ENCODE measurements at regions not wholly inside any gene's neighbourhood (a gene's known extent, or its start where the extent isn't known, plus 50 kb on each side); places are given as distances from the start of the nearest gene placed in this dataset.

GRCh38 chr4:159016593-159017024 is 86.3 kb upstream of the RAPGEF2 start:
- Histone ChIP-seq H3K9me3 (ENCODE audit: control insufficient read depth, insufficient read depth, low read length) (no peaks in the 10 kb centered on the region), H3K4me1 (ENCODE audit: control insufficient read depth, insufficient read depth, low read length) (no peaks in the 10 kb centered on the region), H3K27ac (ENCODE audit: low read length) (no peak overlapping the region), H3K4me3 (ENCODE audit: low read length) (no peak overlapping the region), H3K36me3 (ENCODE audit: control insufficient read depth, insufficient read depth, low read length) (no peaks in the 10 kb centered on the region), H3K27me3 (ENCODE audit: control insufficient read depth, insufficient read depth, low read length) (no peaks in the 10 kb centered on the region)
- TF ChIP-seq, protein P1, sequence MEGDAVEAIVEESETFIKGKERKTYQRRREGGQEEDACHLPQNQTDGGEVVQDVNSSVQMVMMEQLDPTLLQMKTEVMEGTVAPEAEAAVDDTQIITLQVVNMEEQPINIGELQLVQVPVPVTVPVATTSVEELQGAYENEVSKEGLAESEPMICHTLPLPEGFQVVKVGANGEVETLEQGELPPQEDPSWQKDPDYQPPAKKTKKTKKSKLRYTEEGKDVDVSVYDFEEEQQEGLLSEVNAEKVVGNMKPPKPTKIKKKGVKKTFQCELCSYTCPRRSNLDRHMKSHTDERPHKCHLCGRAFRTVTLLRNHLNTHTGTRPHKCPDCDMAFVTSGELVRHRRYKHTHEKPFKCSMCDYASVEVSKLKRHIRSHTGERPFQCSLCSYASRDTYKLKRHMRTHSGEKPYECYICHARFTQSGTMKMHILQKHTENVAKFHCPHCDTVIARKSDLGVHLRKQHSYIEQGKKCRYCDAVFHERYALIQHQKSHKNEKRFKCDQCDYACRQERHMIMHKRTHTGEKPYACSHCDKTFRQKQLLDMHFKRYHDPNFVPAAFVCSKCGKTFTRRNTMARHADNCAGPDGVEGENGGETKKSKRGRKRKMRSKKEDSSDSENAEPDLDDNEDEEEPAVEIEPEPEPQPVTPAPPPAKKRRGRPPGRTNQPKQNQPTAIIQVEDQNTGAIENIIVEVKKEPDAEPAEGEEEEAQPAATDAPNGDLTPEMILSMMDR (IDR thresholded peaks at IDR 0.05) = no peak
- no peaks in the 10 kb centered on the region for H3K36me3 Mint-ChIP-seq
- DNase-seq (no peak), ATAC-seq (no peak)
- no peaks in the 10 kb centered on the region for H3K4me1 Mint-ChIP-seq
- no peaks in the 10 kb centered on the region for H3K9me3 Mint-ChIP-seq
- H3K27me3 Mint-ChIP-seq (ENCODE audit: low read depth in 2 of 2) = peaks cover 0 to 3% of the 10 kb centered on the region in 2 donors
- no peak overlapping the region for H3K27ac Mint-ChIP-seq
- 72% methylated on average over 7 of the region's 8 CpGs for WGBS (ENCODE audit: insufficient coverage)
- no peak overlapping the region for H3K4me3 Mint-ChIP-seq
- intact Hi-C loops (cut with micrococcal nuclease) = no loop called here

DNA sequence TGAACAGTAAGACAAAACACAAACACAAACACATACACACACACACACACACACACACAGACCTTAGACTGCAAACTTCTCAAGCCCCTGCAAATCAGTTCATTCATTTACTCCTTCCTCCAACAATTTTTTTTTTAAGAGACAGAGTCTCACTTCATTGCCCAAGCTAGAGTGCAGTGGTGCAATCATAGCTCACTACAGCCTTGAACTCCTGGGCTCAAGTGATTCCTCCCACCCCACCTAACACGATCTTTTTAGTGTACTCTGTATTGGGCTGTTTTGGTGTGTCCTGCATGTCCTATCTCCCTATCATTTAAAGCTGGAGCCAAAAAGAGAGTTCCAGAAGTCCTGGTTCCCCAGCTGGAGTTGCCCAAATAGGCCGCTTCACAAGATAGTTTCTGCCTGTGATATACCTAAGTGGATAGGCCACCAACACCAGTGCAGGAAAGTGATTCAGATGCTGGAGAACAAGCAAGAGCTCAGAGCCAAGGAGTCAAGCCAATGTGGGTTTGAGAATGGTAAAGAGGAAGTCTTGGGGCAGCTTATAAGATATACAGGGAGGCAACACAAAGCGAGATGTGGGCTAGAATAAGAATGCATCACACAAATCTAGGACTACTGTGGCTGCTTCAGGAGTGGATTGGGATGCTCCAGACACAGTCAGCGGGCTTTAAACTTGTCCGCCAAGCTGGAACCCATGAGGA is 85.4 kb upstream of the RAPGEF2 start:
- intact Hi-C loops (cut with micrococcal nuclease) = no loop called here
- H3K27me3 ChIP-seq (ENCODE audit: control insufficient read depth, insufficient read depth, low read length) = no peaks in the 10 kb centered on the region
- ATAC-seq (no peak), DNase-seq (no peak)
- H3K27me3 Mint-ChIP-seq (ENCODE audit: low read depth in 2 of 2) = peaks cover 0 to 3% of the 10 kb centered on the region in 2 donors
- H3K4me1 ChIP-seq (ENCODE audit: control insufficient read depth, insufficient read depth, low read length) = no peaks in the 10 kb centered on the region
- H3K4me1 Mint-ChIP-seq = no peaks in the 10 kb centered on the region
- no peak overlapping the region for H3K4me3 Mint-ChIP-seq
- H3K4me3 ChIP-seq (ENCODE audit: low read length) = no peak overlapping the region
- no peaks in the 10 kb centered on the region for H3K9me3 ChIP-seq (ENCODE audit: control insufficient read depth, insufficient read depth, low read length)
- TF ChIP-seq, protein P1 (IDR thresholded peaks at IDR 0.05) = no peak
- H3K36me3 ChIP-seq (ENCODE audit: control insufficient read depth, insufficient read depth, low read length) = no peaks in the 10 kb centered on the region
- H3K27ac ChIP-seq (ENCODE audit: low read length) = no peak overlapping the region
- WGBS (ENCODE audit: insufficient coverage) = 84% methylated on average over 4 of the region's 5 CpGs
- no peak overlapping the region for H3K27ac Mint-ChIP-seq
- no peaks in the 10 kb centered on the region for H3K9me3 Mint-ChIP-seq
- H3K36me3 Mint-ChIP-seq = no peaks in the 10 kb centered on the region

DNA sequence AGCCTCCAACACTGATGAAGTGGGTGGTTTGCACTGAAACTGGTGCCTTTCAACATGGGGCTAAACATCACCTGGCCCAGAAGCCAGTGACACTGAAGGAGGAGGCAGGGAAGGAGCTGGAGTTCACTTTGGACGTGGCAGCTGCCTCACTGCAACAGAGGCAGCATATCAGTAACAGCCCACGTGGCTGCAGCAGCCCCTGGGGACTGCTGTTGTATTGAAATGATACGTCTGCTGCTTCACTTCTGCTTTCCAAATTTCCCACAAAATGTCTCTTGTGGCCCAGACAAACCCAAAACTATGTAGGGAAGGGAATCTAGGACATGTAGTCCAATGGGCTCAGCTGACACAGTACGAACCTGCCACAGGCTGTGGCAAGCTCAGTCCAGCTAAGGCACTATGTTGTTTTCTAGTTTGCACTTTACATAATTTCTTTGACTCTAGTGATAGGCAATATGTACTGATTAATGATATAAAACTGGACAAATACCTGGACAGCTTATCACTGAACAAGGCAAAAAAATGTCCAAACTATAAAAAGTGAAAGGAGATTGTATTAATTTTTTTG is 84.7 kb upstream of the RAPGEF2 start:
- no peak for ATAC-seq
- H3K4me1 ChIP-seq (ENCODE audit: control insufficient read depth, insufficient read depth, low read length) = no peaks in the 10 kb centered on the region
- Mint-ChIP-seq H3K4me1 (no peaks in the 10 kb centered on the region), H3K4me3 (no peak overlapping the region), H3K9me3 (no peaks in the 10 kb centered on the region), H3K27me3 (ENCODE audit: low read depth in 2 of 2) (peaks cover 0 to 3% of the 10 kb centered on the region in 2 donors), H3K27ac (no peak overlapping the region), H3K36me3 (no peaks in the 10 kb centered on the region)
- TF ChIP-seq, protein P1 (IDR thresholded peaks at IDR 0.05) = no peak
- 35% methylated on average over 4 of the region's 4 CpGs for WGBS (ENCODE audit: insufficient coverage)
- H3K27me3 ChIP-seq (ENCODE audit: control insufficient read depth, insufficient read depth, low read length) = no peaks in the 10 kb centered on the region
- DNase-seq = no peak
- intact Hi-C loops (cut with micrococcal nuclease) = no loop called here
- no peak overlapping the region for H3K27ac ChIP-seq (ENCODE audit: low read length)
- no peaks in the 10 kb centered on the region for H3K36me3 ChIP-seq (ENCODE audit: control insufficient read depth, insufficient read depth, low read length)
- no peaks in the 10 kb centered on the region for H3K9me3 ChIP-seq (ENCODE audit: control insufficient read depth, insufficient read depth, low read length)
- no peak overlapping the region for H3K4me3 ChIP-seq (ENCODE audit: low read length)

DNA sequence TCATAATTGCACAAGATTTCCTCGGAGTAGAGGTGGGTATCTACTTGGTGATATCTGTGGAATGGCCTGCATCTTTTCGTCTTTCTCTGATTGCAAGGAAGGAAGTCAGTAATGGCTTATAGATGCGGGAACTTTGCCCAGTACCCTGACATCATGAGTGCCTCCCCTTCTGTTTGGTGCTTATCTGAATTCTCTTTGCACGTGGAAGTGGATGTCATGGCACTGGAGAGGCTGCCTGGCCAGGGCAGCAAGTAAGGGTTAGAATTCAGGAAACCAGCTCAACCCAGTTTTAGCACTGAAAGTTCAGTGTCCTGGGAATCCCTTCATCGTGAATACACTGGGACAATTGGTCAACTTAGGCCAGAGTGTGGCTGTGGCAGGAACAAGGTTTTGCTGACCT is 83.5 kb upstream of the RAPGEF2 start:
- H3K27ac ChIP-seq (ENCODE audit: low read length) = no peak overlapping the region
- DNase-seq = no peak
- no peaks in the 10 kb centered on the region for H3K27me3 ChIP-seq (ENCODE audit: control insufficient read depth, insufficient read depth, low read length)
- no peak for ATAC-seq
- TF ChIP-seq, protein P1 (IDR thresholded peaks at IDR 0.05) = no peak
- Mint-ChIP-seq H3K4me3 (no peak overlapping the region), H3K4me1 (no peaks in the 10 kb centered on the region), H3K27me3 (ENCODE audit: low read depth in 2 of 2) (peaks cover 0 to 3% of the 10 kb centered on the region in 2 donors), H3K27ac (no peak overlapping the region), H3K9me3 (no peaks in the 10 kb centered on the region), H3K36me3 (no peaks in the 10 kb centered on the region)
- no peak overlapping the region for H3K4me3 ChIP-seq (ENCODE audit: low read length)
- H3K9me3 ChIP-seq (ENCODE audit: control insufficient read depth, insufficient read depth, low read length) = no peaks in the 10 kb centered on the region
- no peaks in the 10 kb centered on the region for H3K36me3 ChIP-seq (ENCODE audit: control insufficient read depth, insufficient read depth, low read length)
- WGBS (ENCODE audit: insufficient coverage) = 81% methylated on average over 4 of the region's 5 CpGs
- intact Hi-C loops (cut with micrococcal nuclease) = no loop called here
- H3K4me1 ChIP-seq (ENCODE audit: control insufficient read depth, insufficient read depth, low read length) = no peaks in the 10 kb centered on the region

All from natural killer cell (primary cell).